ENCODE measurements at regions not wholly inside any gene's neighbourhood (a gene's known extent, or its start where the extent isn't known, plus 50 kb on each side); places are given as distances from the start of the nearest gene placed in this dataset.

GRCh38 chr5:39525271-39525670 is 100.5 kb upstream of the DAB2 start:
- no peak for TF ChIP-seq CTCF (IDR thresholded peaks at IDR 0.05)
- TF ChIP-seq POLR2A (IDR thresholded peaks at IDR 0.05): no peak
- no peak for TF ChIP-seq EP300 (IDR thresholded peaks at IDR 0.05; ENCODE audit: low read depth)
- no peak for TF ChIP-seq POLR2AphosphoS5 (IDR thresholded peaks at IDR 0.05)

Data from transverse colon (tissue), 4 donors.